HG02623 (cell line): ENCODE measurements at regions not wholly inside any gene's neighbourhood (a gene's known extent, or its start where the extent isn't known, plus 50 kb on each side); places are given as distances from the start of the nearest gene placed in this dataset.

Source experiments
- ATAC-seq: cut with Tn5 transposase; IDR thresholded peaks from one replicate; pipeline ENCODE4 v1.9.1; 2021; ENCODE audit warnings: moderate library complexity; ENCODE audit not compliant: unreplicated experiment

- ATAC-seq: no peak
Observed at GRCh38 chr5:19408149-19408548, 579.9 kb downstream of the CDH18 start.

- ATAC-seq: no peak
Observed at GRCh38 chr5:19411936-19412335, 576.1 kb downstream of the CDH18 start.
